ENCODE measurements at regions not wholly inside any gene's neighbourhood (a gene's known extent, or its start where the extent isn't known, plus 50 kb on each side); places are given as distances from the start of the nearest gene placed in this dataset.

- TF ChIP-seq ZNF396 (CRISPR knock-in tag; IDR thresholded peaks at IDR 0.05; ENCODE audit: borderline replicate concordance) (no peak), CTCF (IDR thresholded peaks at IDR 0.05) (no peak), JUN (CRISPR knock-in tag; IDR thresholded peaks at IDR 0.05) (no peak), KAT7 (CRISPR knock-in tag; IDR thresholded peaks at IDR 0.05; ENCODE audit: borderline replicate concordance) (no peak), ETV6 (CRISPR knock-in tag; IDR thresholded peaks at IDR 0.05) (no peak), USF2 (CRISPR knock-in tag; IDR thresholded peaks at IDR 0.05) (no peak), GABPB1 (CRISPR knock-in tag; IDR thresholded peaks at IDR 0.05) (no peak), CREB1 (CRISPR knock-in tag; IDR thresholded peaks at IDR 0.05) (no peak), ZBTB21 (CRISPR knock-in tag; IDR thresholded peaks at IDR 0.05; ENCODE audit: borderline replicate concordance) (no peak), ZNF121 (CRISPR knock-in tag; IDR thresholded peaks at IDR 0.05) (no peak), E2F4 (CRISPR knock-in tag; IDR thresholded peaks at IDR 0.05; ENCODE audit: borderline replicate concordance, low read depth) (no peak), FOXP1 (CRISPR knock-in tag; IDR thresholded peaks at IDR 0.05; ENCODE audit: borderline replicate concordance) (no peak)
- TF ChIP-seq, protein P1, sequence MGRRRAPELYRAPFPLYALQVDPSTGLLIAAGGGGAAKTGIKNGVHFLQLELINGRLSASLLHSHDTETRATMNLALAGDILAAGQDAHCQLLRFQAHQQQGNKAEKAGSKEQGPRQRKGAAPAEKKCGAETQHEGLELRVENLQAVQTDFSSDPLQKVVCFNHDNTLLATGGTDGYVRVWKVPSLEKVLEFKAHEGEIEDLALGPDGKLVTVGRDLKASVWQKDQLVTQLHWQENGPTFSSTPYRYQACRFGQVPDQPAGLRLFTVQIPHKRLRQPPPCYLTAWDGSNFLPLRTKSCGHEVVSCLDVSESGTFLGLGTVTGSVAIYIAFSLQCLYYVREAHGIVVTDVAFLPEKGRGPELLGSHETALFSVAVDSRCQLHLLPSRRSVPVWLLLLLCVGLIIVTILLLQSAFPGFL (CRISPR knock-in tag; IDR thresholded peaks at IDR 0.05; ENCODE audit: borderline replicate concordance) = no peak
- TF ChIP-seq, protein P2, sequence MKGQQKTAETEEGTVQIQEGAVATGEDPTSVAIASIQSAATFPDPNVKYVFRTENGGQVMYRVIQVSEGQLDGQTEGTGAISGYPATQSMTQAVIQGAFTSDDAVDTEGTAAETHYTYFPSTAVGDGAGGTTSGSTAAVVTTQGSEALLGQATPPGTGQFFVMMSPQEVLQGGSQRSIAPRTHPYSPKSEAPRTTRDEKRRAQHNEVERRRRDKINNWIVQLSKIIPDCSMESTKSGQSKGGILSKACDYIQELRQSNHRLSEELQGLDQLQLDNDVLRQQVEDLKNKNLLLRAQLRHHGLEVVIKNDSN (CRISPR knock-in tag; IDR thresholded peaks at IDR 0.05) = no peak
These were observed 126.9 kb downstream of the SPRY2 start for GRCh38 chr13:80214050-80214449.
